Fibroblast of lung (primary cell): ENCODE measurements at regions not wholly inside any gene's neighbourhood (a gene's known extent, or its start where the extent isn't known, plus 50 kb on each side); places are given as distances from the start of the nearest gene placed in this dataset.

Experiments used
- EZH2 ChIP-seq: IDR thresholded peaks from 2 replicates; pipeline ENCODE4 v1.5.1; 2012; ENCODE audit warnings: low read length, control low read depth, mild to moderate bottlenecking; ENCODE audit errors: missing control alignments
- TF ChIP-seq, protein P1 (sequence below), 2 donors: IDR thresholded peaks in 1 of 2; conservative IDR thresholded peaks in 1 of 2; 1 replicate in 1 of 2; 2 replicates in 1 of 2; pipeline ENCODE4 v1.5.1; 2011 to 2012; ENCODE audit warnings: low read length in 2 of 2, control low read depth in 1 of 2, inconsistent platforms in 1 of 2, low read depth in 1 of 2, mild to moderate bottlenecking in 1 of 2

DNA sequence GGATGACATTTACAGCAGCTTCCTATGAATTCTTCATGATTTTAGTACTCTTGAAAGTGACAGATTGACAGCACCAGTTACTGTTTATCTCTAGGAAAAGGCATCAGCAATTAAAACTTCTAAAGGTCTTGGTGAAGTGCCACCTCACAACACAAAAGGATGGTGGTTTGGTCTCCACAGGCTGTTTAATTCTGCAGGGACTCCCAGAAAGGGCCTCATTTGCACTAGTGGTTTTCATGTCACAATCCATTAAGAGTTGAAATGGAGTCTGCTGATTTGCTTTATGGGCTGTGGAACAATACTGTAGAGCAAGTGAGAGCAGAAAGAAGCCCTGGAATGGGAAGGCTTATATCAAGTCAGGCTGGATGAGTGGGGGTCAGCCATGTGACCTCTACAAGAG lies 225.3 kb upstream of the KCNMB2 start:
- TF ChIP-seq, protein P1, sequence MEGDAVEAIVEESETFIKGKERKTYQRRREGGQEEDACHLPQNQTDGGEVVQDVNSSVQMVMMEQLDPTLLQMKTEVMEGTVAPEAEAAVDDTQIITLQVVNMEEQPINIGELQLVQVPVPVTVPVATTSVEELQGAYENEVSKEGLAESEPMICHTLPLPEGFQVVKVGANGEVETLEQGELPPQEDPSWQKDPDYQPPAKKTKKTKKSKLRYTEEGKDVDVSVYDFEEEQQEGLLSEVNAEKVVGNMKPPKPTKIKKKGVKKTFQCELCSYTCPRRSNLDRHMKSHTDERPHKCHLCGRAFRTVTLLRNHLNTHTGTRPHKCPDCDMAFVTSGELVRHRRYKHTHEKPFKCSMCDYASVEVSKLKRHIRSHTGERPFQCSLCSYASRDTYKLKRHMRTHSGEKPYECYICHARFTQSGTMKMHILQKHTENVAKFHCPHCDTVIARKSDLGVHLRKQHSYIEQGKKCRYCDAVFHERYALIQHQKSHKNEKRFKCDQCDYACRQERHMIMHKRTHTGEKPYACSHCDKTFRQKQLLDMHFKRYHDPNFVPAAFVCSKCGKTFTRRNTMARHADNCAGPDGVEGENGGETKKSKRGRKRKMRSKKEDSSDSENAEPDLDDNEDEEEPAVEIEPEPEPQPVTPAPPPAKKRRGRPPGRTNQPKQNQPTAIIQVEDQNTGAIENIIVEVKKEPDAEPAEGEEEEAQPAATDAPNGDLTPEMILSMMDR (conservative IDR thresholded peaks at IDR 0.05 in 1 of 2, IDR thresholded peaks at IDR 0.05 in 1 of 2; ENCODE audit: low read depth in 1 of 2, low read length in 2 of 2), result no peak
- no peak for TF ChIP-seq EZH2
